ENCODE measurements at regions not wholly inside any gene's neighbourhood (a gene's known extent, or its start where the extent isn't known, plus 50 kb on each side); places are given as distances from the start of the nearest gene placed in this dataset.

DNA sequence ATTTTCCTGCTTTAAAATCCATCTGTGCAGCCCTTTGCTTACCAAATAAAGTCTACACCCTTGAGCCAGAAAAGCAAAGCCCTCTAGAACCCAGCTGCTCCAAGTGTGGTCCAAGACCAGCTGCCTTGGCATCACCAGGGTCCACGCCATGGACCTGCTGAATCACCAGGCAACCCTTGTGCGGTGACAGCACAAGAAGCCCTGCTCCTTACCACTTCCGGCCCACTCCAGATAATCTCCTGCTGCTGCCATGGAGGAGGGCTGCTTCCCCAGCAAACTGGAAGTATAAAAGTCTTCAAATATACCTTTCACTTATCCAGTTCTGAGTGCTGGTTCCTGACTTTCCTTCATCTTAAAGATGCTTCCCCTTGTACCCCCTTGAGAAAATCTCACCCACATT lies 106.0 kb upstream of the PKDCC start (continued):
- no peak for TF ChIP-seq ELK1 (IDR thresholded peaks at IDR 0.05; ENCODE audit: low read depth, low read length)

DNA sequence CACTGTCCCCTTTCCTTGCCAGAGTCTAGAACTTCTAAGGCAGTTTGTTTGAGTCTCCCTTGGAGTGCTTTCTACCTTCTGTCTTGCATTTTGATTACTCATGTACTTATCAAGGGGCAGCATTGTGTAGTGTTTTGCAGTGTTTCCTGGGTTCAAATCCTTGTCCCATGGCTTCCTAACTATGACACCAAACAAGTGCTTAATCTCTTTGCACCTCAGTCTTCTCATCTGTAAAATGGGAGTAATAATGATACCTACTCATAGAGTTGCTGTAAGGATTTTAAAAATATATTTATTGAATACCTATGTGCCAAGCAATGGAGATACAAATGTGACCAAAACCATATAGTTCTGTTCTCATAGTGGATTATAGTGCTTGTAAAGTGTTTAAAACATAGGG lies 105.5 kb upstream of the PKDCC start:
- no peak overlapping the region for H3K9ac ChIP-seq (ENCODE audit: control insufficient read depth, insufficient read depth, low read length)
- H3K79me2 ChIP-seq (ENCODE audit: control insufficient read depth, insufficient read depth, low read length), result no peaks in the 10 kb centered on the region
- H3K27ac ChIP-seq (ENCODE audit: control insufficient read depth, insufficient read depth), result no peak overlapping the region
- H3K36me3 ChIP-seq (ENCODE audit: control insufficient read depth in 2 of 2, insufficient read depth in 2 of 2, low read length in 1 of 2), result no peaks in the 10 kb centered on the region
- ChIA-PET SMC1A (ENCODE audit: uncharacterized antibody, unreplicated experiment) (interaction anchor here (1.4 kb wide), 1 partner anchor 12 kb away, joined by 3 read pairs; no protein-coding TSS in a partner anchor), CTCF (no interaction called here), POLR2A (no interaction called here), RAD21 (ENCODE audit: unreplicated experiment) (no interaction called here)
- H3K27me3 ChIP-seq (replicated peaks in 1 of 2; ENCODE audit: control insufficient read depth in 2 of 2, insufficient read depth in 2 of 2, low read length in 1 of 2), result 0 out of 4 replicates have a peak, but pooled peaks cover 0 to 1% of the 10 kb centered on the region in 2 experiments
- in situ Hi-C loops (cut with MboI), result no loop called here
- FAIRE-seq (no peak), ATAC-seq (no peak), DNase-seq (ENCODE audit: low read depth, low spot score) (no peak)
- BruUV-seq (replicated peaks), result no TSS peak
- no peaks in the 10 kb centered on the region for H3K4me1 ChIP-seq (ENCODE audit: control insufficient read depth, insufficient read depth, low read length)
- no peak overlapping the region for H2AFZ ChIP-seq (ENCODE audit: control insufficient read depth, low read depth, low read length)
- intact Hi-C loops (cut with micrococcal nuclease; ENCODE audit: unreplicated experiment), result no loop called here
- H3K9me3 ChIP-seq (replicated peaks; ENCODE audit: control insufficient read depth, insufficient read depth, low read length), result no peaks in the 10 kb centered on the region; the same call in 2 of the 3 replicates
- H4K20me1 ChIP-seq (ENCODE audit: control insufficient read depth, insufficient read depth), result no peaks in the 10 kb centered on the region
- TF ChIP-seq TBL1XR1 (IDR thresholded peaks at IDR 0.05; ENCODE audit: low read depth, low read length) (no peak), NFYA (IDR thresholded peaks at IDR 0.05; ENCODE audit: borderline replicate concordance, low read depth, low read length) (no peak), PBX3 (IDR thresholded peaks at IDR 0.05; ENCODE audit: insufficient replicate concordance, low read depth, low read length) (no peak), NR2C2 (IDR thresholded peaks at IDR 0.05; ENCODE audit: borderline replicate concordance, control insufficient read depth, insufficient read length, low read depth) (no peak), MYC (IDR thresholded peaks at IDR 0.05; ENCODE audit: insufficient read depth, insufficient read length, insufficient replicate concordance, low read length, severe bottlenecking) (no peak), JUND (IDR thresholded peaks at IDR 0.05; ENCODE audit: low read depth, low read length) (no peak), CBX5 (IDR thresholded peaks at IDR 0.05; ENCODE audit: low read depth) (no peak)
- TF ChIP-seq, protein P1, sequence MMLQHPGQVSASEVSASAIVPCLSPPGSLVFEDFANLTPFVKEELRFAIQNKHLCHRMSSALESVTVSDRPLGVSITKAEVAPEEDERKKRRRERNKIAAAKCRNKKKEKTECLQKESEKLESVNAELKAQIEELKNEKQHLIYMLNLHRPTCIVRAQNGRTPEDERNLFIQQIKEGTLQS (IDR thresholded peaks at IDR 0.05; ENCODE audit: borderline replicate concordance, extremely low read depth, low read depth, low read length), result no peak
- TF ChIP-seq, protein P2, sequence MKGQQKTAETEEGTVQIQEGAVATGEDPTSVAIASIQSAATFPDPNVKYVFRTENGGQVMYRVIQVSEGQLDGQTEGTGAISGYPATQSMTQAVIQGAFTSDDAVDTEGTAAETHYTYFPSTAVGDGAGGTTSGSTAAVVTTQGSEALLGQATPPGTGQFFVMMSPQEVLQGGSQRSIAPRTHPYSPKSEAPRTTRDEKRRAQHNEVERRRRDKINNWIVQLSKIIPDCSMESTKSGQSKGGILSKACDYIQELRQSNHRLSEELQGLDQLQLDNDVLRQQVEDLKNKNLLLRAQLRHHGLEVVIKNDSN (IDR thresholded peaks at IDR 0.05; ENCODE audit: borderline replicate concordance, extremely low read length, insufficient read depth, low read depth, low read length), result no peak
- TF ChIP-seq, protein P3, sequence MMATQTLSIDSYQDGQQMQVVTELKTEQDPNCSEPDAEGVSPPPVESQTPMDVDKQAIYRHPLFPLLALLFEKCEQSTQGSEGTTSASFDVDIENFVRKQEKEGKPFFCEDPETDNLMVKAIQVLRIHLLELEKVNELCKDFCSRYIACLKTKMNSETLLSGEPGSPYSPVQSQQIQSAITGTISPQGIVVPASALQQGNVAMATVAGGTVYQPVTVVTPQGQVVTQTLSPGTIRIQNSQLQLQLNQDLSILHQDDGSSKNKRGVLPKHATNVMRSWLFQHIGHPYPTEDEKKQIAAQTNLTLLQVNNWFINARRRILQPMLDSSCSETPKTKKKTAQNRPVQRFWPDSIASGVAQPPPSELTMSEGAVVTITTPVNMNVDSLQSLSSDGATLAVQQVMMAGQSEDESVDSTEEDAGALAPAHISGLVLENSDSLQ (IDR thresholded peaks at IDR 0.05), result no peak
- H3K4me2 ChIP-seq (ENCODE audit: control insufficient read depth, insufficient read depth), result no peak overlapping the region
- H3K4me3 ChIP-seq, result no peak overlapping the region

All from GM12878 (cell line).